Fibroblast of lung (primary cell): ENCODE measurements at regions not wholly inside any gene's neighbourhood (a gene's known extent, or its start where the extent isn't known, plus 50 kb on each side); places are given as distances from the start of the nearest gene placed in this dataset.

Source experiments
- DNase-seq, 2 donors: peaks; one replicate each; pipeline versions ENCODE4 v3.0.0 to v3.0.0-alpha.2; 2010; ENCODE audit warnings: low read depth in 2 of 2
- H2AFZ ChIP-seq: 2 replicates; pipeline ENCODE4 v1.5.1; 2012; ENCODE audit warnings: low read length, control low read depth, inconsistent platforms
- H3K27ac ChIP-seq: 2 replicates; pipeline ENCODE4 v1.5.1; 2011; ENCODE audit warnings: low read length, control low read depth; ENCODE audit not compliant: insufficient read depth
- H3K27me3 ChIP-seq: 2 replicates; pipeline ENCODE4 v1.5.1; 2011; ENCODE audit warnings: mild to moderate bottlenecking, low read length; ENCODE audit not compliant: control insufficient read depth, insufficient read depth
- H3K36me3 ChIP-seq: 2 replicates; pipeline ENCODE4 v1.5.1; 2011; ENCODE audit warnings: low read length; ENCODE audit not compliant: control insufficient read depth, insufficient read depth
- H3K4me1 ChIP-seq: 2 replicates; pipeline ENCODE4 v1.5.1; 2011; ENCODE audit warnings: low read length; ENCODE audit not compliant: control insufficient read depth, insufficient read depth; ENCODE audit errors: extremely low read depth
- H3K4me2 ChIP-seq: 2 replicates; pipeline ENCODE4 v1.5.1; 2011; ENCODE audit warnings: low read length, control low read depth; ENCODE audit not compliant: insufficient read depth; ENCODE audit errors: extremely low read depth
- H3K4me3 ChIP-seq, 4 experiments: fragments of 200-600 bp in 1 of 4; sonication (generic) in 1 of 4; replicated peaks in 1 of 4; 2 replicates each; pipeline ENCODE4 v1.5.1; 2011 to 2016; ENCODE audit warnings: low read length in 4 of 4, low read depth in 3 of 4, mild to moderate bottlenecking in 3 of 4, control low read depth in 2 of 4, inconsistent platforms in 1 of 4, mixed read lengths in 1 of 4; ENCODE audit not compliant: insufficient read depth in 1 of 4; ENCODE audit errors: control extremely low read depth in 1 of 4
- H3K79me2 ChIP-seq: 2 replicates; pipeline ENCODE4 v1.5.1; 2012; ENCODE audit warnings: mild to moderate bottlenecking, low read length, inconsistent platforms; ENCODE audit not compliant: control insufficient read depth, insufficient read depth
- H3K9ac ChIP-seq: 2 replicates; pipeline ENCODE4 v1.5.1; 2011; ENCODE audit warnings: mild to moderate bottlenecking, low read length, control low read depth; ENCODE audit not compliant: insufficient read depth
- H3K9me3 ChIP-seq: 2 replicates; pipeline ENCODE4 v1.5.1; 2012; ENCODE audit warnings: low read depth, low read length; ENCODE audit not compliant: control insufficient read depth, insufficient read depth
- H4K20me1 ChIP-seq: 2 replicates; pipeline ENCODE4 v1.5.1; 2011; ENCODE audit warnings: low read length; ENCODE audit not compliant: control insufficient read depth, insufficient read depth; ENCODE audit errors: extremely low read depth
- CTCF ChIP-seq, 2 donors: IDR thresholded peaks in 1 of 2; conservative IDR thresholded peaks in 1 of 2; 1 replicate in 1 of 2; 2 replicates in 1 of 2; pipeline ENCODE4 v1.5.1; 2011 to 2012; ENCODE audit warnings: low read length in 2 of 2, control low read depth in 1 of 2, inconsistent platforms in 1 of 2, low read depth in 1 of 2, mild to moderate bottlenecking in 1 of 2
- EZH2 ChIP-seq: IDR thresholded peaks from 2 replicates; pipeline ENCODE4 v1.5.1; 2012; ENCODE audit warnings: low read length, control low read depth, mild to moderate bottlenecking; ENCODE audit errors: missing control alignments

GRCh38 chr5:116651653-116652052 lies 77.0 kb upstream of the SEMA6A start:
- no peak for TF ChIP-seq EZH2
- TF ChIP-seq CTCF (conservative IDR thresholded peaks at IDR 0.05 in 1 of 2, IDR thresholded peaks at IDR 0.05 in 1 of 2; ENCODE audit: low read depth in 1 of 2, low read length in 2 of 2): no peak
- no peak for DNase-seq
- H3K79me2 ChIP-seq: no peaks in the 10 kb centered on the region
- H3K27me3 ChIP-seq: no peaks in the 10 kb centered on the region
- no peak overlapping the region for H3K4me3 ChIP-seq
- no peak overlapping the region for H3K27ac ChIP-seq
- no peak overlapping the region for H2AFZ ChIP-seq
- no peaks in the 10 kb centered on the region for H3K9me3 ChIP-seq
- H4K20me1 ChIP-seq: no peaks in the 10 kb centered on the region
- no peaks in the 10 kb centered on the region for H3K36me3 ChIP-seq
- no peak overlapping the region for H3K9ac ChIP-seq
- H3K4me1 ChIP-seq: no peaks in the 10 kb centered on the region
- H3K4me2 ChIP-seq: no peak overlapping the region

- Histone ChIP-seq H4K20me1 (no peaks in the 10 kb centered on the region), H3K4me2 (no peak overlapping the region), H3K4me3 (no peak overlapping the region), H3K27me3 (no peaks in the 10 kb centered on the region), H3K4me1 (no peaks in the 10 kb centered on the region), H3K79me2 (no peaks in the 10 kb centered on the region), H3K36me3 (no peaks in the 10 kb centered on the region), H3K27ac (no peak overlapping the region), H3K9me3 (no peaks in the 10 kb centered on the region), H2AFZ (no peak overlapping the region), H3K9ac (no peak overlapping the region)
- TF ChIP-seq EZH2: no peak
- no peak for TF ChIP-seq CTCF (conservative IDR thresholded peaks at IDR 0.05 in 1 of 2, IDR thresholded peaks at IDR 0.05 in 1 of 2; ENCODE audit: low read depth in 1 of 2, low read length in 2 of 2)
- no peak for DNase-seq
Observed at GRCh38 chr5:116650964-116651363, 76.3 kb upstream of the SEMA6A start.

GRCh38 chr5:116650544-116650943 lies 75.9 kb upstream of the SEMA6A start:
- no peaks in the 10 kb centered on the region for H3K27me3 ChIP-seq
- TF ChIP-seq CTCF (conservative IDR thresholded peaks at IDR 0.05 in 1 of 2, IDR thresholded peaks at IDR 0.05 in 1 of 2; ENCODE audit: low read depth in 1 of 2, low read length in 2 of 2) (no peak), EZH2 (no peak)
- H3K27ac ChIP-seq: no peak overlapping the region
- H3K4me1 ChIP-seq: no peaks in the 10 kb centered on the region
- H3K9ac ChIP-seq: no peak overlapping the region
- DNase-seq: no peak
- no peak overlapping the region for H3K4me3 ChIP-seq
- H3K9me3 ChIP-seq: no peaks in the 10 kb centered on the region
- H3K36me3 ChIP-seq: no peaks in the 10 kb centered on the region
- H3K4me2 ChIP-seq: no peak overlapping the region
- no peak overlapping the region for H2AFZ ChIP-seq
- H3K79me2 ChIP-seq: no peaks in the 10 kb centered on the region
- no peaks in the 10 kb centered on the region for H4K20me1 ChIP-seq
